ENCODE measurements at regions not wholly inside any gene's neighbourhood (a gene's known extent, or its start where the extent isn't known, plus 50 kb on each side); places are given as distances from the start of the nearest gene placed in this dataset.
"Not testable (repeated sequence)": the region's sequence is repeated elsewhere in the genome, so short reads cannot be mapped to it uniquely, and the experiment has no call there.

- not testable (repeated sequence) for TF ChIP-seq CTCF (IDR thresholded peaks at IDR 0.05; ENCODE audit: extremely low read depth in 1 of 2, insufficient read depth in 1 of 2, low read depth in 1 of 2, low read length in 2 of 2); EZH2 (IDR thresholded peaks at IDR 0.05; ENCODE audit: borderline replicate concordance, low read depth, low read length, severe bottlenecking); POLR2AphosphoS5 (IDR thresholded peaks at IDR 0.05; ENCODE audit: insufficient read depth, low read depth, low read length); POLR2A (IDR thresholded peaks at IDR 0.05; ENCODE audit: low read depth, low read length); FOS (IDR thresholded peaks at IDR 0.05; ENCODE audit: borderline replicate concordance, insufficient read depth, low read length); JUN (IDR thresholded peaks at IDR 0.05; ENCODE audit: borderline replicate concordance, insufficient read depth, insufficient read length, low read depth)
- TF ChIP-seq, protein P1, sequence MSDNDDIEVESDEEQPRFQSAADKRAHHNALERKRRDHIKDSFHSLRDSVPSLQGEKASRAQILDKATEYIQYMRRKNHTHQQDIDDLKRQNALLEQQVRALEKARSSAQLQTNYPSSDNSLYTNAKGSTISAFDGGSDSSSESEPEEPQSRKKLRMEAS (IDR thresholded peaks at IDR 0.05; ENCODE audit: insufficient read depth, insufficient read length) = not testable (repeated sequence)
These were observed 392.5 kb upstream of the PBX1 start for GRCh38 chr1:164166454-164166853.
